PC-9 (cell line): ENCODE measurements at regions not wholly inside any gene's neighbourhood (a gene's known extent, or its start where the extent isn't known, plus 50 kb on each side); places are given as distances from the start of the nearest gene placed in this dataset.

Source experiments
- BruUV-seq: library from RNA; stranded (reverse); fragments of 400-500 nt; replicated peaks from 2 replicates; lab custom pipeline; 2021; lab: Mats Ljungman, UMichigan
- CTCF ChIA-PET: fragments of 300-600 bp; sonication (Branson Sonifier 250); formaldehyde crosslinking; loops from one replicate; lab custom pipeline; 2022; ENCODE audit warnings: antibody characterized with exemption; lab: Charles Lee
- POLR2A ChIA-PET: fragments of 300-600 bp; sonication (Branson Sonifier 250); formaldehyde crosslinking; loops from one replicate; lab custom pipeline; 2022; ENCODE audit warnings: antibody characterized with exemption; ENCODE audit not compliant: unreplicated experiment; lab: Charles Lee
- DNase-seq, 2 experiments: peaks; one replicate each; pipeline versions ENCODE4 v3.0.0 to v3.0.0-alpha.2; 2015 to 2022; ENCODE audit warnings: mixed read lengths in 1 of 2
- H2AFZ ChIP-seq: fragments of 200-600 bp; sonication (generic); 2 replicates; pipeline ENCODE4 v1.8.1; 2017; ENCODE audit warnings: antibody characterized with exemption
- H3F3A ChIP-seq: fragments of 200-600 bp; sonication (generic); 2 replicates; pipeline ENCODE4 v1.8.1; 2017; ENCODE audit warnings: antibody characterized with exemption, mild to moderate bottlenecking, low read depth; ENCODE audit not compliant: insufficient read depth
- H3K27ac ChIP-seq: fragments of 200-600 bp; sonication (generic); 2 replicates; pipeline ENCODE4 v1.6.1; 2016; ENCODE audit warnings: mixed run types
- H3K27me3 ChIP-seq: fragments of 200-600 bp; sonication (generic); 2 replicates; pipeline ENCODE4 v1.6.1; 2016; ENCODE audit warnings: low read depth, mixed run types; ENCODE audit not compliant: insufficient read depth
- H3K36me3 ChIP-seq: fragments of 200-600 bp; sonication (generic); 2 replicates; pipeline ENCODE4 v1.6.1; 2016; ENCODE audit warnings: low read depth, mixed run types
- H3K4me1 ChIP-seq: fragments of 200-600 bp; sonication (generic); replicated peaks from 2 replicates; pipeline ENCODE4 v1.6.1; 2016; ENCODE audit warnings: mixed run types; ENCODE audit not compliant: insufficient read depth
- H3K4me2 ChIP-seq: fragments of 200-600 bp; sonication (generic); 2 replicates; pipeline ENCODE4 v1.6.1; 2017; ENCODE audit warnings: mixed run types
- H3K4me3 ChIP-seq: fragments of 200-600 bp; sonication (generic); 2 replicates; pipeline ENCODE4 v1.6.1; 2016; ENCODE audit warnings: mixed run types
- H3K79me2 ChIP-seq: fragments of 200-600 bp; sonication (generic); 2 replicates; pipeline ENCODE4 v1.6.1; 2017; ENCODE audit warnings: low read depth, mixed run types
- H3K9me2 ChIP-seq: fragments of 200-600 bp; sonication (generic); 2 replicates; pipeline ENCODE4 v1.8.1; 2017; ENCODE audit warnings: mild to moderate bottlenecking; ENCODE audit not compliant: insufficient read depth
- H3K9me3 ChIP-seq: fragments of 200-600 bp; sonication (generic); 2 replicates; pipeline ENCODE4 v1.8.1; 2016; ENCODE audit warnings: low read depth; ENCODE audit not compliant: insufficient read depth
- H4K20me1 ChIP-seq: fragments of 200-600 bp; sonication (generic); 2 replicates; pipeline ENCODE4 v1.8.1; 2017; ENCODE audit not compliant: insufficient read depth
- CTCF ChIP-seq: fragments of 200-600 bp; sonication (generic); conservative IDR thresholded peaks from 2 replicates; pipeline ENCODE4 v1.6.1; 2017; ENCODE audit warnings: mixed run types, antibody characterized with exemption, mild to moderate bottlenecking, moderate library complexity
- EZH2 ChIP-seq: fragments of 200-600 bp; sonication (generic); IDR thresholded peaks from 2 replicates; pipeline ENCODE4 v1.8.0; 2017; ENCODE audit warnings: antibody characterized with exemption, low read depth
- intact Hi-C: fragments of 100-400 bp; cut with micrococcal nuclease; formaldehyde crosslinking; loops from one replicate; pipeline ENCODE4 v1.10.0; 2022; ENCODE audit not compliant: unreplicated experiment

DNA sequence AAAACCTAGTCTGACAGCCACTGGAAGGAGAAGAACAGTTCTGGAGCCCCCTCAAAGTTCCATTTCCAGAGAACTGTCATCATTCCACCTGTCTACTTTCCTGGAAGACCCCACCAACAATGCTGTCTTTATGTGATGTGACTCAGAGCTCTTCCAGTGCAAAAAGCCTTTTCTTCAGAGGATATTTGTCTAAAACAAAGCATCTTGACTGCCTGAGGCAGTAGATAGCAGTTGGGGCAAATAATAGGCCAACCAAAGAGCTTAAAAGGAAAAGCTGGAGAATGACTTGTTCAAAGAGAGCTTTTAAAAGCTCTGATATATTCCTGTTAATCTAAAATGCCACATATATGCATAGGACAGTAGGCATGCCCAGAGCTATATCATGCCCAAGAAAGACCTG lies 62.6 kb downstream of the MIS18A start:
- ChIA-PET POLR2A (no interaction called here), CTCF (no interaction called here)
- DNase-seq, result no peak
- Histone ChIP-seq H3K36me3 (no peaks in the 10 kb centered on the region), H2AFZ (no peak overlapping the region), H3K27me3 (peaks cover 43% of the 10 kb centered on the region), H3K4me3 (no peak overlapping the region), H3K4me1 (no peaks in the 10 kb centered on the region), H3K9me3 (no peaks in the 10 kb centered on the region), H3K4me2 (no peak overlapping the region), H3K79me2 (no peaks in the 10 kb centered on the region), H3K27ac (no peak overlapping the region), H4K20me1 (no peaks in the 10 kb centered on the region), H3F3A (no peaks in the 10 kb centered on the region), H3K9me2 (no peaks in the 10 kb centered on the region)
- BruUV-seq, result no TSS peak
- TF ChIP-seq EZH2 (no peak), CTCF (no peak)
- intact Hi-C loops, result no loop called here

DNA sequence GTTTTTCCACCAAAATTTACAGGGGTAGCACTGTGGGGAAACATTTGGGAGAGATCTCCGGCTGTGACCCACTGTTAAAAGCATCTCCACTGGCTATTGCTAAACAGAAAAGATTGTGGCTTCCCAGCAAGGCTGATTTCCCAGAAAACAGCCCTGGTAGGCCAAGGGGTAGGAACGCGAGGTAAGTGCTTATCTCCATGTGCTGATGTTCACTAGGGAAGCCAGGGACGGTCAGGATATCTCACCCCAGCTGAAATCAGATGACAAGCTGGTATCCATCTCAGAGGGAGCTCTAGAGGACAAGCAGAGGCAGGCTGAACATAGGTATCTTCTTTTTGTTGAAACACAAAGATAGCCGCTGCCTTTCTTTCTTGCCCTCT lies 63.6 kb downstream of the MIS18A start:
- BruUV-seq, result no TSS peak
- H2AFZ ChIP-seq, result no peak overlapping the region
- ChIA-PET POLR2A (no interaction called here), CTCF (no interaction called here)
- H3K79me2 ChIP-seq, result no peaks in the 10 kb centered on the region
- intact Hi-C loops, result no loop called here
- no peak for DNase-seq
- H4K20me1 ChIP-seq, result no peaks in the 10 kb centered on the region
- peaks cover 40% of the 10 kb centered on the region for H3K27me3 ChIP-seq
- TF ChIP-seq EZH2, result no peak
- no peak for TF ChIP-seq CTCF
- H3K27ac ChIP-seq, result no peak overlapping the region
- no peak overlapping the region for H3K4me3 ChIP-seq
- H3K9me2 ChIP-seq, result no peaks in the 10 kb centered on the region
- no peak overlapping the region for H3K4me2 ChIP-seq
- no peaks in the 10 kb centered on the region for H3F3A ChIP-seq
- H3K36me3 ChIP-seq, result no peaks in the 10 kb centered on the region
- no peaks in the 10 kb centered on the region for H3K4me1 ChIP-seq
- H3K9me3 ChIP-seq, result no peaks in the 10 kb centered on the region

- H3K79me2 ChIP-seq, result no peaks in the 10 kb centered on the region
- no peaks in the 10 kb centered on the region for H4K20me1 ChIP-seq
- H3K9me2 ChIP-seq, result no peaks in the 10 kb centered on the region
- ChIA-PET POLR2A (no interaction called here), CTCF (interaction anchor here (0.5 kb wide), 1 partner anchor 43 kb away, joined by 3 read pairs; no protein-coding TSS in a partner anchor)
- H3F3A ChIP-seq, result no peaks in the 10 kb centered on the region
- no peak overlapping the region for H3K27ac ChIP-seq
- H3K36me3 ChIP-seq, result no peaks in the 10 kb centered on the region
- H3K27me3 ChIP-seq, result peaks cover 42% of the 10 kb centered on the region
- intact Hi-C loops, result no loop called here
- no TSS peak for BruUV-seq
- no peak for TF ChIP-seq EZH2
- no peak for TF ChIP-seq CTCF
- no peaks in the 10 kb centered on the region for H3K4me1 ChIP-seq
- H3K9me3 ChIP-seq, result no peaks in the 10 kb centered on the region
- no peak overlapping the region for H2AFZ ChIP-seq
- no peak for DNase-seq
- no peak overlapping the region for H3K4me2 ChIP-seq
- no peak overlapping the region for H3K4me3 ChIP-seq
Measured at GRCh38 chr21:32214654-32215305, 64.1 kb downstream of the MIS18A start.
